ENCODE measurements at regions not wholly inside any gene's neighbourhood (a gene's known extent, or its start where the extent isn't known, plus 50 kb on each side); places are given as distances from the start of the nearest gene placed in this dataset.
"Not testable (repeated sequence)": the region's sequence is repeated elsewhere in the genome, so short reads cannot be mapped to it uniquely, and the experiment has no call there.

DNA sequence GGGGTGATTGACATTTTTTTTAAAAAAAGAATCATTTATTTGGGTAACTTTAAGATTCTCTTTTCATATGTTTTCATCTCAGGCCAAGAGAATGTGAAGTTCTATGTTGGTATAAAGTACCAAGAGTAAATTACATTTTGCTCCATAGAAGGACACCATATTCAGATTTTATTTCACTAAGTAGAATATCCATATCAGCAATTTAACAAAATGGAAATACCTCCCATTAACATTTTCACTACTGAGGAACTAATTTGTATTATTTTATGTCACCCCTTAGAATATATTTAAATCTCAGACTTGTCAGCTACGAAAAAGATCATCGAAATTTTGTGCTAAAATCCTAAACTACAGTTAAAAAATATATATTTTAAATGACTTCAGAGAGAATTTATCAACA lies 274.3 kb downstream of the SEMA3D start:
- peak overlapping the region; percentile 23; the same call in 1 of the 2 replicates for H3K9ac ChIP-seq (ENCODE audit: low read depth, low read length)
- no peaks in the 10 kb centered on the region for H3K27me3 ChIP-seq (ENCODE audit: insufficient read depth, low read length)
- peak overlapping the region; percentile 84 for H3K27ac ChIP-seq (ENCODE audit: low read length)
- H3K36me3 ChIP-seq (ENCODE audit: insufficient read depth, low read depth, low read length): no peaks in the 10 kb centered on the region
- H3K4me3 ChIP-seq (ENCODE audit: low read length): 0 out of 2 replicates have a peak overlapping the region, but pooled peaks have one; percentile 8
- H3K9me3 ChIP-seq (ENCODE audit: insufficient read depth, low read depth, low read length): no peaks in the 10 kb centered on the region
- H3K4me1 ChIP-seq (ENCODE audit: insufficient read depth, low read length): peaks cover 31% of the 10 kb centered on the region; the same call in 1 of the 2 replicates

DNA sequence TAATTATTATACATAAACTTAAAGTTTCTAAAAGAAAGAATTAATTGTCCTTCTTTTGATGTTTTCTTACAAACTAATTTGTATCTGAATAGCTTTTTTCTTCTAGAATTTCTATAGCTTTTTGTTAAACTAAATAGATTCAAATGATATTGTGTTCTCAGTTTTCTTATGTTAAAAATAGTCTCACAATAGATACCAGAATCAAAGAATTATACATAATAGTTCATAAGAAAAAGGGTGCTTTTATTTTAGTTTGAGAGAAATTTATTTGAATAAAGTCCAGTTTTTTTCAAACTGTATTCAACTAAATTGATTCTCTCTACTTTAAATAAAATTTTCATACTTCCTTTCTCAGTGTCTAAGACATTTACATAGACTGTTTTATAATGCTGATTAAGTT lies 274.8 kb downstream of the SEMA3D start:
- peak overlapping the region; percentile 23; the same call in 1 of the 2 replicates for H3K9ac ChIP-seq (ENCODE audit: low read depth, low read length)
- H3K4me3 ChIP-seq (ENCODE audit: low read length): 0 out of 2 replicates have a peak overlapping the region, but pooled peaks have one; percentile 8
- no peaks in the 10 kb centered on the region for H3K9me3 ChIP-seq (ENCODE audit: insufficient read depth, low read depth, low read length)
- H3K27me3 ChIP-seq (ENCODE audit: insufficient read depth, low read length): no peaks in the 10 kb centered on the region
- H3K36me3 ChIP-seq (ENCODE audit: insufficient read depth, low read depth, low read length): no peaks in the 10 kb centered on the region
- peaks cover 31% of the 10 kb centered on the region; the same call in 1 of the 2 replicates for H3K4me1 ChIP-seq (ENCODE audit: insufficient read depth, low read length)
- peak overlapping the region; percentile 84 for H3K27ac ChIP-seq (ENCODE audit: low read length)

DNA sequence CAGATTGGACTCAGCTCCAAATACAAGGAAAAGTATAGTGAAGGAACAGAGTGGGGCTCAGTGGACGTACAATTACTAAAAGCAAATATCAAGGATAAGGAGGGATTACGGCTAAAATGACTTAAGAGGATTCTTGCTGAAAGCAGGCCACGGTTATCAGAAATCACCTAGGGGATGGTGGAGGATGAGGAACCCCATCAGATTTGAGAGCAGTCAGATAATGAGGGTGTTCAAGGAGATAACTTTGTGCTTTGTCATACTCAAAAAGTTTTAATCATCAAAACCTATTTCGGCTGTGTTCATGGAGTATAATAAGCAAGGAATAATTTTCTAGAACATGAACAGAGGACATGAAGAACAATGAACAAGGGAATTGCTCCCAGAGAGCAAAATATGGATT lies 275.8 kb downstream of the SEMA3D start:
- H3K27me3 ChIP-seq (ENCODE audit: insufficient read depth, low read length): no peaks in the 10 kb centered on the region
- H3K9me3 ChIP-seq (ENCODE audit: insufficient read depth, low read depth, low read length): no peaks in the 10 kb centered on the region
- H3K4me1 ChIP-seq (ENCODE audit: insufficient read depth, low read length): peaks cover 30% of the 10 kb centered on the region; the same call in 1 of the 2 replicates
- no peak overlapping the region for H3K9ac ChIP-seq (ENCODE audit: low read depth, low read length)
- H3K4me3 ChIP-seq (ENCODE audit: low read length): no peak overlapping the region
- H3K27ac ChIP-seq (ENCODE audit: low read length): no peak overlapping the region
- H3K36me3 ChIP-seq (ENCODE audit: insufficient read depth, low read depth, low read length): no peaks in the 10 kb centered on the region

DNA sequence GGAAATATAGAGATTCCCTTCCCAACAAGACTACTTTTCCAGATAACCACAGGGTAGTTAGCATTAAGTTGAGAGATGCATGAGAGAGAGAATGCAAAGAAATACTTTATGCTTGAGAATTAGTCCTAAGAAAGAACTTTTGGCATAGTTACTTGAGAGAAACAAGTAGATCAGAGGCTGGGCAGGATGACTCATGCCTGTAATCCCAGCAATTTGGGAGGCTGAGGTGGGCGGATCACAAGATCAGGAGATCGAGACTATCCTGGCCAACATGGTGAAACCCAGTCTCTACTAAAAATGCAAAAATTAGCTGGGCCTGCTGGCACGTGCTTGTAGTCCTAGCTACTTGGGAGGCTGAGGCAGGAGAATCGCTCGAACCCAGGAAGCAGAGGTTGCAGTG lies 276.5 kb downstream of the SEMA3D start:
- H3K9ac ChIP-seq (ENCODE audit: low read depth, low read length); H3K36me3 ChIP-seq (ENCODE audit: insufficient read depth, low read depth, low read length); H3K27me3 ChIP-seq (ENCODE audit: insufficient read depth, low read length); H3K27ac ChIP-seq (ENCODE audit: low read length); H3K4me3 ChIP-seq (ENCODE audit: low read length); H3K9me3 ChIP-seq (ENCODE audit: insufficient read depth, low read depth, low read length): not testable (repeated sequence)
- peaks cover 26% of the 10 kb centered on the region; the same call in 1 of the 2 replicates for H3K4me1 ChIP-seq (ENCODE audit: insufficient read depth, low read length)

DNA sequence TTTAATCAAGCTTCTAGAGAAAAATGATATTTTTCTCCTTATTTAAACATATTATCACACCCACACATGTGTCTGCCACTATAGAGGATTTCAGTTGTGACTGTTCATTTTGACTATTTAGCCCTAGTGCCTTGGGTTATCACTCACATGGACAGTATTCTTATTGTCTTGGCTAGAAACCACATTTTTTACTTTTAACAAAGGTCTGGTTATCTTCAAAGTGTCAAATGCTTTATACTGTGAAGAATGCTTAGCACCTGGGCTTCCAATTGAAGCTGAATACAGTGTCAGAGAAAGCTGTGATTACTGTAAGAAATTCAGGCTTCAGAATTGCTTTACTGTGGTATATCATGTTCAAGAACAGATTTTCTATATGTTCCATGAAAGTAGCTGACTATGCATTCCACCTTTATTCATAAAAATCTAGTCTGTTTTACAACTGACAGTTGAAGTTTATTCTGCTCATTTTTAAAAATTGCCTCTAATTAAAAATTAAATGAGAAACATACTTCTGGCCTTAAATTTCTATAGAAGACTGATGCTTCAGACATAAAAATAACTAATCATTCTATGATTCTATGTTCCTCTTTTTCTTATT lies 278.6 kb downstream of the SEMA3D start:
- H3K9ac ChIP-seq (ENCODE audit: low read depth, low read length): no peak overlapping the region
- H3K36me3 ChIP-seq (ENCODE audit: insufficient read depth, low read depth, low read length): no peaks in the 10 kb centered on the region
- H3K4me3 ChIP-seq (ENCODE audit: low read length): no peak overlapping the region
- peaks cover 16% of the 10 kb centered on the region; the same call in 1 of the 2 replicates for H3K4me1 ChIP-seq (ENCODE audit: insufficient read depth, low read length)
- H3K27ac ChIP-seq (ENCODE audit: low read length): no peak overlapping the region
- H3K27me3 ChIP-seq (ENCODE audit: insufficient read depth, low read length): no peaks in the 10 kb centered on the region
- no peaks in the 10 kb centered on the region for H3K9me3 ChIP-seq (ENCODE audit: insufficient read depth, low read depth, low read length)

DNA sequence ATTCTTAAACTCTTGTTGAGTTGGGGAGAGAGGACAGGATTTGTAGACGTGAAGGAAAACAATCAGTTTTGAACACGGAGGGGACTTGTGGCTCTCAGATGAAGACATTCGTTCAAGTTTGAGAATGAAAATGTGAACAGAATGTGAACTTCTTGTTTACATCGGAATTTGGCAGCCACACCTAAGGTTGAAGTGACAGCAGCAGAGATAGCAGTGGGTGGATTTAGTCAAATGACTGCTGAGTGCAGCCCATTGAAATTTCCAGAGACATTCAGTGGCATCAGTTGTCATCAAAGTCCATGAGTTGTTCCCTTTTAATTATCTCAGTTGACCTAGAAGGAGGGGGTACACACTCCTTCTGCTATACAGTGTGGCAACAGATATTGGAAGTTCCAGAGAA lies 280.0 kb downstream of the SEMA3D start:
- H3K9me3 ChIP-seq (ENCODE audit: insufficient read depth, low read depth, low read length): no peaks in the 10 kb centered on the region
- H3K4me1 ChIP-seq (ENCODE audit: insufficient read depth, low read length): peaks cover 6% of the 10 kb centered on the region; the same call in 1 of the 2 replicates
- no peak overlapping the region for H3K4me3 ChIP-seq (ENCODE audit: low read length)
- H3K27ac ChIP-seq (ENCODE audit: low read length): no peak overlapping the region
- H3K27me3 ChIP-seq (ENCODE audit: insufficient read depth, low read length): no peaks in the 10 kb centered on the region
- H3K9ac ChIP-seq (ENCODE audit: low read depth, low read length): no peak overlapping the region
- H3K36me3 ChIP-seq (ENCODE audit: insufficient read depth, low read depth, low read length): no peaks in the 10 kb centered on the region

DNA sequence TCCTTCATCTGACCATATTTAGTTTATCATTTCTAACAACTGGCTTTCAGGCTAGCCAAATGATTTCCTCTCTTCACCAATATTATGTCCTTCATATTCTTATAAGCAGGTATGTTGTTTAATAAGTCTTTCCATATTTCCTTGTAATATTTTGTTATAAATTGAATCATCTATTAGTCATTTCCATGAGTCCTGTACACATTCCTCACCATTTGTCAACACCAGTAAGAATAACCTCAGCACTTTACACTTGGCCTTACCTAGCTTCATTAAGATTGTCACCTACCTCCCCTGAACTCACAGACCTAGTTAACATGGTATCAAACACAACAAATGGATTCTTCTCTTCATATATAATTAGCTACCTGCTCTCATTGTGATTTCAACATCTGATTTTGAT lies 282.3 kb downstream of the SEMA3D start:
- H3K9me3 ChIP-seq (ENCODE audit: insufficient read depth, low read depth, low read length): no peaks in the 10 kb centered on the region
- H3K36me3 ChIP-seq (ENCODE audit: insufficient read depth, low read depth, low read length): no peaks in the 10 kb centered on the region
- no peaks in the 10 kb centered on the region for H3K27me3 ChIP-seq (ENCODE audit: insufficient read depth, low read length)
- H3K4me3 ChIP-seq (ENCODE audit: low read length): no peak overlapping the region
- H3K27ac ChIP-seq (ENCODE audit: low read length): no peak overlapping the region
- H3K4me1 ChIP-seq (ENCODE audit: insufficient read depth, low read length): no peaks in the 10 kb centered on the region
- no peak overlapping the region for H3K9ac ChIP-seq (ENCODE audit: low read depth, low read length)

DNA sequence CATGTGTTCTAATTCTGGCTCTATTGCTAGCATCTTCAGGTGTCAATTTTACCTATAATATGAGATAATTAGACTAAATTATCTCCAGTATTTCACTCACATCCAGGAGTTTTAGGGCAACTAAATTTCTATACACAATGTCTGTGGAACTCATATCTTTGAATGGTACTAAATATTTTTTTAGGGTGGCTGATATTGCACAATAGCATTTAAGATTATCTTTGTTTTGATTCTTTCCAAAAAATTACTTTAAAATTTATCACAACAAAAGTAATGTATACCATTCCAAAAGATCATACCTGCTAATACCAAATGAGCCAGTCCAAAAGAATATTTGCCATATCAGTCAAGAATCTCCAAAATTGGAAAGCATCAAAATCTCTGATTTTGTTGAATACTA lies 285.5 kb downstream of the SEMA3D start:
- H3K36me3 ChIP-seq (ENCODE audit: insufficient read depth, low read depth, low read length): no peaks in the 10 kb centered on the region
- no peaks in the 10 kb centered on the region for H3K9me3 ChIP-seq (ENCODE audit: insufficient read depth, low read depth, low read length)
- no peaks in the 10 kb centered on the region for H3K4me1 ChIP-seq (ENCODE audit: insufficient read depth, low read length)
- no peak overlapping the region for H3K27ac ChIP-seq (ENCODE audit: low read length)
- no peak overlapping the region for H3K4me3 ChIP-seq (ENCODE audit: low read length)
- no peak overlapping the region for H3K9ac ChIP-seq (ENCODE audit: low read depth, low read length)
- no peaks in the 10 kb centered on the region for H3K27me3 ChIP-seq (ENCODE audit: insufficient read depth, low read length)

DNA sequence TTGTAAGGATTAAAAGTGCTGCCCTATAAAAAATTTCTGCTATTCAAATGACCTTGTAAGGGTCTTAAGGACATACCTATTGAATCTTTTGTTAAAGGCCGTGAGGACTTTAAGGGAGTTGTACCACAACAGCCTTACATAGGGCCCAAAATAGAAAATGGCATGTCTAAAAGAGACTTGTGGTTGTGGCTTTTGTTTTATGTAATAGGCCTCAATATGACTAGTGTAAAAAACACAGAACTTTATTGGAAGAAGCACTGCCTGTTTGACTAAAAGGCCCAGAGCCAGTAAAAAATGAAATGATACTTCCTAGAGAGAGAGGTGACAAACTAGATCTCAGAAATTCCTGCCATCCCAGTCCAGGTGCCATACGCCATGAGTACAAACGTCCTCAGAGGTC lies 286.6 kb downstream of the SEMA3D start:
- Histone ChIP-seq H3K27ac (ENCODE audit: low read length) (no peak overlapping the region), H3K27me3 (ENCODE audit: insufficient read depth, low read length) (no peaks in the 10 kb centered on the region), H3K4me3 (ENCODE audit: low read length) (no peak overlapping the region), H3K9ac (ENCODE audit: low read depth, low read length) (no peak overlapping the region), H3K36me3 (ENCODE audit: insufficient read depth, low read depth, low read length) (no peaks in the 10 kb centered on the region), H3K4me1 (ENCODE audit: insufficient read depth, low read length) (no peaks in the 10 kb centered on the region), H3K9me3 (ENCODE audit: insufficient read depth, low read depth, low read length) (peaks cover 4% of the 10 kb centered on the region; the same call in 1 of the 2 replicates)

DNA sequence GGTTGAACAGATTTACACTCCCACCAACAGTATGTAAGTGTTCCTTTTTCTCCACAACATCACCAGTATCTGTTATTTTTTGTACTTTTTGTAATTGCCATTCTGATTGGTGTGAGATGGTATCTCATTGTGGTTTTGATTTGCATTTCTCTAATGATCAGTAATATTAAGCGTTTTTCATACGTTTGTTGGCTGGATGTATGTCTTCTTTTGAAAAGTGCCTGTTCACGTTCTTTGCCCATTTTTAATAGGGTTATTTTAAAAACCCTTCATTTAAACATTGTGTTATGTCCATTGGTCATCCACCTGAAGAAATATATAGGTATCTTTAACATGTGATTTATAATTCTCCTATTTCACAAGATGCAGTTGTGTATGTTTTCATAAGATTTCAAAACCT lies 291.3 kb downstream of the SEMA3D start:
- Histone ChIP-seq H3K27ac (ENCODE audit: low read length) (no peak overlapping the region), H3K9ac (ENCODE audit: low read depth, low read length) (no peak overlapping the region)

DNA sequence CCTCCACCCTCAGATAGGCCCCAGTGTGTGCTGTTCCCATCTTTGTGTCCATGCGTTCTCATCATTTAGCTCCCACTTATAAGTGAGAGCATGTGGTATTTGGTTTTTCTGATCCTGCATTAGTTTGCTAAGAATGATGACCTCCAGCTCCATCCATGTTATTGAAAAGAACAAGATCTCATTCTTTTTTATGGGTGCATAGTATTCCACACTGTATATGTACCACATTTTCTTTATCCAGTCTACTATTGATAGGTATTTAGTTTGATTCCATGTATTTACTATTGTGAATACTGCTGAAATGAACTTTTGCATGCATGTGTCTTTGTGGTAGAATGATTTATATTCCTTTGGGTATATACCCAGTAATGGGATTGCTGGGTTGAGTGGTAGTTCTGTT lies 303.3 kb downstream of the SEMA3D start:
- H3K4me1 ChIP-seq (ENCODE audit: insufficient read depth, low read length); H3K4me3 ChIP-seq (ENCODE audit: low read length); H3K9me3 ChIP-seq (ENCODE audit: insufficient read depth, low read depth, low read length); H3K36me3 ChIP-seq (ENCODE audit: insufficient read depth, low read depth, low read length); H3K27me3 ChIP-seq (ENCODE audit: insufficient read depth, low read length); H3K9ac ChIP-seq (ENCODE audit: low read depth, low read length); H3K27ac ChIP-seq (ENCODE audit: low read length): not testable (repeated sequence)

More for the DNA sequence above, 291.3 kb downstream of the SEMA3D start:
- Histone ChIP-seq H3K36me3 (ENCODE audit: insufficient read depth, low read depth, low read length) (no peaks in the 10 kb centered on the region), H3K27me3 (ENCODE audit: insufficient read depth, low read length) (no peaks in the 10 kb centered on the region), H3K4me1 (ENCODE audit: insufficient read depth, low read length) (no peaks in the 10 kb centered on the region), H3K4me3 (ENCODE audit: low read length) (no peak overlapping the region), H3K9me3 (ENCODE audit: insufficient read depth, low read depth, low read length) (peaks cover 5% of the 10 kb centered on the region; the same call in 1 of the 2 replicates)

DNA sequence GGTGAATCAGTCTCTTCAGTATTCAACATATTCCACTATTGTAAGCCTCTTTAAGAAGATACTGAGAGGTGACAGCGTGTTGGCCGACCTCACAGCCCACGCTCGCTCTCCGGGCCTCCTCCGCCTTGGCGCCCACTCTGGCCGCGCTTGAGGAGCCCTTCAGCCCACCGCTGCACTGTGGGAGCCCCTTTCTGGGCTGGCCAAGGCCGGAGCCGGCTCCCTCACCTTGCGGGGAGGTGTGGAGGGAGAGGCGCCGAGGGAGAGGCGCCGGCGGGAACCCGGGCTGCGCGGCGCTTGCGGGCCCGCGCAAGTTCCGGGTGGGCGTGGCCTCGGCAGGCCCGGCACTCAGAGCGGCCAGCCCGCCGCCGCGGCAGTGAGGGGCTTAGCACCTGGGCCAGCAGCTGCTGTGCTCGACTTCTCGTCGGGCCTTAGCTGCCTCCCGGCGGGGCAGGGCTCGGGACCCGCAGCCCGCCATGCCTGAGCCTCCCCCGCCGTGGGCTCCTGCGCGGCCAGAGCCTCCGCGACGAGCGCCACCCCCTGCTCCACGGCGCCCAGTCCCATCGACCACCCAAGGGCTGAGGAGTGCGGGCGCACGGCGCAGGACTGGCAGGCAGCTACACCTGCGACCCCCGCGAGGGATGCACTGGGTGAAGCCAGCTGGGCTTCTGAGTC lies 306.4 kb downstream of the SEMA3D start:
- H3K36me3 ChIP-seq (ENCODE audit: insufficient read depth, low read depth, low read length); H3K27ac ChIP-seq (ENCODE audit: low read length); H3K4me1 ChIP-seq (ENCODE audit: insufficient read depth, low read length); H3K9ac ChIP-seq (ENCODE audit: low read depth, low read length); H3K4me3 ChIP-seq (ENCODE audit: low read length); H3K9me3 ChIP-seq (ENCODE audit: insufficient read depth, low read depth, low read length); H3K27me3 ChIP-seq (ENCODE audit: insufficient read depth, low read length): not testable (repeated sequence)

All from iPS-20b (cell line).